ENCODE measurements at regions not wholly inside any gene's neighbourhood (a gene's known extent, or its start where the extent isn't known, plus 50 kb on each side); places are given as distances from the start of the nearest gene placed in this dataset.

DNA sequence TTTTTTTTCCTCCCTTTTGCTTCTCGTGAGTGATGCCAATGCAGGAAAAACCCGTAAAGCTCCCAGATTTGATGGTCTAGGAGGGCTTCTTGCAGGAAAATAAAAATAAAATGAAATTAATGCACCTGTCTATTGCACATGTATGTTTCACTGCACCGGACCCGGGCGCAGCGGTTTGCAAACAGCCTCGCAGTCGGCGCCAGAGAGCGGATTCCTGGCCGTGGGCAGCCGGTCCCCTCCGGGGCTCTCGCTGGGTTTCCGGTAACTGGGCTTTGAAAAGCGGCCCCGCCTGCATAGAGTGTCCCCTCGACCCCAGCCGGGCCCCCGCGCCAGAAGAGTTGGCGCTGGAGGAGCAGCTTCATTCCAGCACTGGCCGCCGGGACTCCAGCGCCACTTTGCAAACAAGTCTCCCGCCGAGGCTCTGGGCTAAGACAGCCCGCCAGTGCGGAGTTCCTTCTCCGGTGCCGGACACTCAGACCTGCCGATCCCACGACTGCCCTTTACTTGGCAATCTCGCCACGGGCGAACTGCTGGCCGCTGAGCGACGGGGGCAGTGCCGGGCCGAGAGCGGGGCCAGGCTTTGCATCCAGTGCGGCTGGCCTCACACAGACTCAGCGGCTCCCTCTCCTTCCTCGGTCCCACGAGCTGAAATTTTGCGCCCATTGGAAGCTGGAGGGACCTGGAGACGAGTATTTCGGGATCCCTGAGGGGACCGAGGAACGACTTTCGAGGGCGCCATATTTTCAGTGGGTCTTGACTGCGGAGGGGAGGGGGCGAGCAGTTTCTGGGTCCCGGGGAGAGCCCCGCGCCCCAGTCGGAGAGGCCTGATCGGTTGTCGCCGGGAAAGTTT, 225.9 kb upstream of the C2CD4B start:
- TF ChIP-seq, protein P1, sequence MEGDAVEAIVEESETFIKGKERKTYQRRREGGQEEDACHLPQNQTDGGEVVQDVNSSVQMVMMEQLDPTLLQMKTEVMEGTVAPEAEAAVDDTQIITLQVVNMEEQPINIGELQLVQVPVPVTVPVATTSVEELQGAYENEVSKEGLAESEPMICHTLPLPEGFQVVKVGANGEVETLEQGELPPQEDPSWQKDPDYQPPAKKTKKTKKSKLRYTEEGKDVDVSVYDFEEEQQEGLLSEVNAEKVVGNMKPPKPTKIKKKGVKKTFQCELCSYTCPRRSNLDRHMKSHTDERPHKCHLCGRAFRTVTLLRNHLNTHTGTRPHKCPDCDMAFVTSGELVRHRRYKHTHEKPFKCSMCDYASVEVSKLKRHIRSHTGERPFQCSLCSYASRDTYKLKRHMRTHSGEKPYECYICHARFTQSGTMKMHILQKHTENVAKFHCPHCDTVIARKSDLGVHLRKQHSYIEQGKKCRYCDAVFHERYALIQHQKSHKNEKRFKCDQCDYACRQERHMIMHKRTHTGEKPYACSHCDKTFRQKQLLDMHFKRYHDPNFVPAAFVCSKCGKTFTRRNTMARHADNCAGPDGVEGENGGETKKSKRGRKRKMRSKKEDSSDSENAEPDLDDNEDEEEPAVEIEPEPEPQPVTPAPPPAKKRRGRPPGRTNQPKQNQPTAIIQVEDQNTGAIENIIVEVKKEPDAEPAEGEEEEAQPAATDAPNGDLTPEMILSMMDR (IDR thresholded peaks at IDR 0.05) = no peak
- TF ChIP-seq EZH2 (IDR thresholded peaks at IDR 0.05; ENCODE audit: borderline replicate concordance, insufficient read depth, low read depth, low read length, poor library complexity, severe bottlenecking) = no peak

Data from B cell (primary cell).